ENCODE measurements at regions not wholly inside any gene's neighbourhood (a gene's known extent, or its start where the extent isn't known, plus 50 kb on each side); places are given as distances from the start of the nearest gene placed in this dataset.

DNA sequence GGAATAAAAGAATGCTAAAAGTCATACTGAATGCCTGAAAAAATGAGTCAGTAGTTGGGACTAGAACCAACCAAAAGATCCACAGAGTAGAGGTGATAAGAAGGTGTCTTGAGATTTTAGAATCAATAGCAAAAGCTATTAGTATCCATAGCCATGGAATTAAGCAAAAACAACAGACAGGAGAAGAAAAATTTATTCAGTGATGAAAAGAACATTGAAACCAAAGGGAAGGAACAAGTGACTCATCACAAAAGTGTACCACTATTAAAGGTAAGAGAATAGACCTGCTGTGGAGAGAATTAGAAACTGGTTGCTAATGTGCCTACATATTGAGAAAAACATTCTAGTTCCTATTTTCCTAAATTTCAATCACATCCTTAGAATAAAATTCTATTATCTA, 182.0 kb upstream of the NEIL3 start:
- Mint-ChIP-seq H3K9me3 (peaks cover 5% of the 10 kb centered on the region), H3K4me1 (no peaks in the 10 kb centered on the region), H3K27ac (no peak overlapping the region), H3K36me3 (no peaks in the 10 kb centered on the region), H3K4me3 (no peak overlapping the region), H3K27me3 (no peaks in the 10 kb centered on the region)
- ATAC-seq (ENCODE audit: low read depth): no peak
- POLR2A ChIA-PET: no interaction called here
- no peak for DNase-seq

GRCh38 chr4:177128306-177128705, 181.4 kb upstream of the NEIL3 start:
- no peaks in the 10 kb centered on the region for H3K27me3 Mint-ChIP-seq
- POLR2A ChIA-PET: no interaction called here
- DNase-seq (no peak), ATAC-seq (ENCODE audit: low read depth) (no peak)
- no peak overlapping the region for H3K27ac Mint-ChIP-seq
- H3K9me3 Mint-ChIP-seq: peaks cover 5% of the 10 kb centered on the region
- H3K4me1 Mint-ChIP-seq: no peaks in the 10 kb centered on the region
- H3K4me3 Mint-ChIP-seq: no peak overlapping the region
- H3K36me3 Mint-ChIP-seq: no peaks in the 10 kb centered on the region

DNA sequence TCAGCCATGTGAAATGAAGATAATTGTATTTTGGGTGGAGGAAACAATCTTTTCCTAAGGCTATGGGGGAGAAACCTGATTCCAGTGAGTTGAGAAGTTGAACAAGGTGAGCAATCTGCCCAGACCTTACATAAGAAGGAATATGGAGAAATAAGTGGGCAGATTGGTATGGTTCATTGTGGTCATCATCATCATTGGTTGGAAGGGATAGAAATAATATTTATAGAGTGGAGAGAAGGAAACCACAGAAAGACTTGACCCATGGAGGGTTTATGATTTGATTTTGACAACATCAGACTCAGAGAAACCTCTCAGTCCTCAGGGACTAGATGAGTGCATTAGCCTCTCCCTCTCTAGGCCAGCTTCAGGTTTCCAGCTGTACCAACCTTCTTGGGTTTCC, 177.9 kb upstream of the NEIL3 start:
- Mint-ChIP-seq H3K27me3 (no peaks in the 10 kb centered on the region), H3K27ac (no peak overlapping the region)

DNA sequence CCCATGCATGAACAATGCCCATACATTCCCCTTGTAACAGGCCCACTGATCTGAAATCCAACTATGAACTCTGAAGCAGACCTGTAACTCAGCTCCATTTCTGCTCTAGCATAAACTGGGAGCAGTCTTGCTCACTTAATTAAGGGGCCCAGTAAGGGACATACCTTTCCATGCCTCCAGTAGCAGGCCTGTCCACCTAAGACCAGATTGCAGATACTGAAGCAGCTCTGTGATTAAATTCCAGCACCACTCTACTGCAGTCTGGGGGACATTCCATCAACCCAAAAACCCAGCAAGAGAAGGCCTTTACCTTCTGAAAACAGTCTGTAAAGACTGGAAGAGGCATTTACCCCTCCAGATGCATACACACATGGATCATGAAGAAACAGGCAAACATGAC, 162.0 kb upstream of the NEIL3 start:
- H3K27ac Mint-ChIP-seq: no peak overlapping the region
- DNase-seq: no peak
- H3K4me1 Mint-ChIP-seq: no peaks in the 10 kb centered on the region
- H3K4me3 Mint-ChIP-seq: no peak overlapping the region
- ATAC-seq (ENCODE audit: low read depth): no peak
- peaks cover 2% of the 10 kb centered on the region for H3K27me3 Mint-ChIP-seq
- POLR2A ChIA-PET: no interaction called here
- H3K36me3 Mint-ChIP-seq: no peaks in the 10 kb centered on the region
- no peaks in the 10 kb centered on the region for H3K9me3 Mint-ChIP-seq

More for the DNA sequence above, 177.9 kb upstream of the NEIL3 start:
- Mint-ChIP-seq H3K36me3 (no peaks in the 10 kb centered on the region), H3K4me3 (no peak overlapping the region), H3K4me1 (peaks cover 2% of the 10 kb centered on the region), H3K9me3 (peaks cover 7% of the 10 kb centered on the region)
- DNase-seq (no peak), ATAC-seq (ENCODE audit: low read depth) (no peak)
- POLR2A ChIA-PET: no interaction called here

- Mint-ChIP-seq H3K4me3 (no peak overlapping the region), H3K36me3 (no peaks in the 10 kb centered on the region)
- no peak for ATAC-seq (ENCODE audit: low read depth)
These were observed 154.2 kb upstream of the NEIL3 start for GRCh38 chr4:177155454-177155853.

GRCh38 chr4:177159600-177159999, 150.1 kb upstream of the NEIL3 start:
- POLR2A ChIA-PET: no interaction called here
- Mint-ChIP-seq H3K4me3 (no peak overlapping the region), H3K9me3 (no peaks in the 10 kb centered on the region), H3K36me3 (no peaks in the 10 kb centered on the region), H3K27ac (no peak overlapping the region), H3K4me1 (no peaks in the 10 kb centered on the region), H3K27me3 (peaks cover 2% of the 10 kb centered on the region)
- DNase-seq (no peak), ATAC-seq (ENCODE audit: low read depth) (no peak)

More at GRCh38 chr4:177155454-177155853, 154.2 kb upstream of the NEIL3 start:
- Mint-ChIP-seq H3K27ac (no peak overlapping the region), H3K9me3 (no peaks in the 10 kb centered on the region), H3K4me1 (no peaks in the 10 kb centered on the region), H3K27me3 (peaks cover 2% of the 10 kb centered on the region)
- no peak for DNase-seq
- POLR2A ChIA-PET: no interaction called here

GRCh38 chr4:177161781-177162180, 147.9 kb upstream of the NEIL3 start:
- POLR2A ChIA-PET: no interaction called here
- Mint-ChIP-seq H3K9me3 (no peaks in the 10 kb centered on the region), H3K4me1 (no peaks in the 10 kb centered on the region), H3K27me3 (no peaks in the 10 kb centered on the region), H3K36me3 (no peaks in the 10 kb centered on the region), H3K4me3 (no peak overlapping the region), H3K27ac (no peak overlapping the region)
- DNase-seq: no peak
- ATAC-seq (ENCODE audit: low read depth): no peak

- Mint-ChIP-seq H3K36me3 (no peaks in the 10 kb centered on the region), H3K4me3 (no peak overlapping the region), H3K27me3 (no peaks in the 10 kb centered on the region), H3K9me3 (no peaks in the 10 kb centered on the region), H3K27ac (no peak overlapping the region), H3K4me1 (no peaks in the 10 kb centered on the region)
- POLR2A ChIA-PET: no interaction called here
- ATAC-seq (ENCODE audit: low read depth): no peak
- DNase-seq: no peak
These were observed 146.1 kb upstream of the NEIL3 start for GRCh38 chr4:177163532-177163931.

- POLR2A ChIA-PET: no interaction called here
- Mint-ChIP-seq H3K4me3 (no peak overlapping the region), H3K27ac (no peak overlapping the region), H3K4me1 (no peaks in the 10 kb centered on the region), H3K36me3 (no peaks in the 10 kb centered on the region), H3K27me3 (peaks cover 2% of the 10 kb centered on the region), H3K9me3 (peaks cover 2% of the 10 kb centered on the region)
- DNase-seq (no peak), ATAC-seq (ENCODE audit: low read depth) (no peak)
These were observed 138.1 kb upstream of the NEIL3 start for GRCh38 chr4:177171588-177171987.

DNA sequence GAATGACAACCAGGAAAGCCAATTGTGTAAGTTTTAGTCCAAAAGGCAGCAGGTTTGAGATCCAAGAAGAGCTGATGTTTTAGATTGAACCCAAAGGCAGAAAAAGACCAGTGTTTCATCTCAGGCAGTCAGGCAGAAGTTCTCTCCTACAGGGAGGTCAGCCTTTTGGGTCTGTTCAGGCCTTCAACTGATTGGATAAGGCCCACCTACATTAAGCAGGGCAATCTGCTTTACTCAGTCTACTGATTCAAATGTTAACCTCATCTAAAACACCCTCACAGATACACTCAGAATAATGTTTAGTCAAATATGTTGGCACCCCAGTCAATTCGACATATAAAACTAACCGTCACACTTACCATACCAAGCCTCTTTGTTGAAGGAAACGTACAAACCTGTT, 134.2 kb upstream of the NEIL3 start:
- Mint-ChIP-seq H3K4me3 (no peak overlapping the region), H3K4me1 (no peaks in the 10 kb centered on the region), H3K9me3 (peaks cover 2% of the 10 kb centered on the region), H3K36me3 (no peaks in the 10 kb centered on the region), H3K27me3 (peaks cover 2% of the 10 kb centered on the region), H3K27ac (no peak overlapping the region)
- POLR2A ChIA-PET: no interaction called here
- DNase-seq (no peak), ATAC-seq (ENCODE audit: low read depth) (no peak)

DNA sequence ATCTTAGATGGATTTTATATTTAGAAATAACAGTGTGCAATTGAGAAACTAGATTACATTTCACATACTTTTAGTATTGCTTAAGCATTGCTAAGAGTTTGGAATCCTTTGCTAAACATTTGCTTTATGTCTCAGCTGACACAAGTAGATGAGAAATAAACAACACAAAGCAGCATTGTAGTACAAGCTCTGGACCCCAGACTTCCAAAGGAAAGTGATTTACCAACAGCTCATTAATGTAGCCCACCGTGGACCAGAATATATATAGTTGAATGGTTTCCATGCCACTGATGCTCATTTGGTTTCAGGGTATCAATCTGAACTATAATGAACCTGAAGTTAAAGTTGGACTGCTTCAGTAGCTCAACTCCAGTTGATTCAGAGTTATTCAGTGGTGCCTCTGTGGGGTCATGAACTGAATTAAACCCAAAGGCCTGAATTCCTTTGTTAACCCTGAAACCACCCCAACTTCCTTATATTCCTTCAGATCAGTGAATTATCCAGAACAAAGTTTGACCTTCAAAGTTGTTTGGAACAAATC, 132.1 kb upstream of the NEIL3 start:
- Mint-ChIP-seq H3K9me3 (no peaks in the 10 kb centered on the region), H3K27me3 (no peaks in the 10 kb centered on the region), H3K4me1 (no peaks in the 10 kb centered on the region), H3K36me3 (no peaks in the 10 kb centered on the region), H3K27ac (no peak overlapping the region), H3K4me3 (no peak overlapping the region)
- no peak for DNase-seq
- no peak for ATAC-seq (ENCODE audit: low read depth)
- POLR2A ChIA-PET: no interaction called here

DNA sequence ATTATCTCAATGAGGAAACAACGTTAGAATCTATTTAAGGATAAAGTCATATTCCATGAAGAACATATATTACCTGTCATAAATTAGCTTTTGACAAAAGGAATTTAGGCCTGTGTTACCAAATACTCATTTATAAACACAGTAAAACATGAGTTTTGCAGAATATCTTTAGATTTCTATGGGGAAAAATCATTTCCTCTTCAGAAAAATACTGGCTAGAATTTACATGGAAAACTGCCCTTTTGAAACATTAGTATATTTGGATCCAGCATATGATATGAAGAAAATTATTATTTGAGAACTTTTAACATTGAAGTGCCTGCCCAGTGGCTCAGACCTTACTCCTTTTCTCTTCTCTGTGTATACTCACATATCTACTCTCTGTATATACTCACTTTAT, 131.4 kb upstream of the NEIL3 start:
- no peak overlapping the region for H3K27ac Mint-ChIP-seq
- ATAC-seq (ENCODE audit: low read depth) (no peak), DNase-seq (no peak)
- no peaks in the 10 kb centered on the region for H3K27me3 Mint-ChIP-seq
- no peaks in the 10 kb centered on the region for H3K9me3 Mint-ChIP-seq
- H3K36me3 Mint-ChIP-seq: no peaks in the 10 kb centered on the region
- H3K4me3 Mint-ChIP-seq: no peak overlapping the region
- POLR2A ChIA-PET: no interaction called here
- no peaks in the 10 kb centered on the region for H3K4me1 Mint-ChIP-seq

- H3K27ac Mint-ChIP-seq: no peak overlapping the region
- no peaks in the 10 kb centered on the region for H3K36me3 Mint-ChIP-seq
- no peak overlapping the region for H3K4me3 Mint-ChIP-seq
- H3K27me3 Mint-ChIP-seq: no peaks in the 10 kb centered on the region
- no peaks in the 10 kb centered on the region for H3K4me1 Mint-ChIP-seq
- POLR2A ChIA-PET: no interaction called here
- ATAC-seq (ENCODE audit: low read depth): no peak
- no peaks in the 10 kb centered on the region for H3K9me3 Mint-ChIP-seq
- no peak for DNase-seq
These were observed 127.5 kb upstream of the NEIL3 start for GRCh38 chr4:177182166-177182565.

DNA sequence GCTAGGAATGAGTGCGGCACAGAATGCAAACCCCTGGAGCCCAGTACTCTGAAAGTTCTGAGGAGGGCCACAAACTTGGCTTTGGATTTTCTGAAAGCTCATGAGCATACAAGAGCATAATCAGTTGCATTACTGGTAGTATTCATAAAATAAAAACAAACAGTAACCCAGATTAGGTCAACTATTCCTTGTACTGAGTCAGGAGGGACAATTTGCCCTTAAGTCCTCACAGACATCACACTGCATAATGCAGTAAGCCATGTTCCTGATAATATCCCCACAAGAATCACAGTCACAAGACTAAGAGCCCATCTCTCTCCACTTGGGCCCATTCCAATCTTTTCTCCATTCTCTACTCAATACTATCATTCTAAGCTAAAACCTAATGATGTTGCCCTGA, 126.9 kb upstream of the NEIL3 start:
- Mint-ChIP-seq H3K36me3 (no peaks in the 10 kb centered on the region), H3K27ac (no peak overlapping the region), H3K4me3 (no peak overlapping the region), H3K9me3 (no peaks in the 10 kb centered on the region), H3K4me1 (no peaks in the 10 kb centered on the region), H3K27me3 (no peaks in the 10 kb centered on the region)
- POLR2A ChIA-PET: no interaction called here
- ATAC-seq (ENCODE audit: low read depth) (no peak), DNase-seq (no peak)

DNA sequence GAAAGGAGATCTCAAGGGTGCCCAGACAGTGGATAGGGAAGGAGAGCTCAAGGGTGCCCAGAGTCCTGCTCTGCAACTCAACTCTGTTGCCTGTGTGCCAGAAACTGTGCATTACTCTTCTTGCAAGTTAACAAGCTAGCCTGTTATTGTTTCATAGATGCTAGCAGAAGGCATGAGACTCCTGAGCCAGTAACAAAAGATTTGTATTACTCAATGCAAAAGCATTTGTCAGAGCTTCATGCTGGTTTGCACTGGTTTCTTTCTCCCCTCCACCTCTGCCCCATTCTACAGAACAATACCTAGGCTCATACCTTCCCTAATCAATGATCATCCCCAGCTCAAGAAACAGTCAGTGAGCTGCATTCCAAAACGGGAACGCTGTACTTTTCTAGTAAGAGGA, 124.5 kb upstream of the NEIL3 start:
- DNase-seq (no peak), ATAC-seq (ENCODE audit: low read depth) (no peak)
- Mint-ChIP-seq H3K27me3 (no peaks in the 10 kb centered on the region), H3K4me3 (no peak overlapping the region), H3K27ac (peak overlapping the region; percentile 27), H3K9me3 (no peaks in the 10 kb centered on the region), H3K36me3 (no peaks in the 10 kb centered on the region), H3K4me1 (no peaks in the 10 kb centered on the region)
- POLR2A ChIA-PET: no interaction called here
